ENCODE measurements at regions not wholly inside any gene's neighbourhood (a gene's known extent, or its start where the extent isn't known, plus 50 kb on each side); places are given as distances from the start of the nearest gene placed in this dataset.

DNA sequence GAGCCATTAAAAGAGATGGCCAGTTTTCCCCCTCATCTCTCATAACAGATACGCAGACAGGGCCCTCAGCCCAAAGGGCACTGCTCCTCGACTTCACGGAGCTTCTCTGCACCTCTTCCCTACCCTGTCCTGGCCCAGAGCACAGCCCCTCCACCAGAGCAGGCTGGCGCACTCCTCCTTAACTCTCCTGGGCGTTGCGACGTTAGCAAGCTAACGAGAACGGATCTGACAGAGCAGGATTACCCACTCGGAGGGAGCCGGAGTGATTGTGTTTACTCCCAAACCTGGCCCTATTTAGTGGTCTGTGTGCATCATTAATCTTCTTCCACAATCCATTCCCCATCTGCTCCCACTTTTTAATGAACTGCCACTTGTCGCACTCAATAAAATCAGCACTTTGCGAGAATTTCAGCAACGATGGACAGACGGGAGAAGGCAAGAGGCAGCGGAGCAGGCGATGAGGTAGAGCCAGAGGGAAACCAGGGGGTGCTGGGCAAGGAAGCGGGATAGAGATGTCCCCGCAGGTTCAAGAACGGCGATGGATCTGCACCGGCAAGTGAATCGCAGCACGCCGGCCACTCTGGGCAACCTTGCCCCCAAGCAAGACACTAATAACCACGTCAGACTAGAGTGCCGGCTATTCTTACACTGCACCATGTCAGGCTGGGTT is 159.4 kb downstream of the BUD13 start:
- Mint-ChIP-seq H3K4me3 (no peak overlapping the region), H3K4me1 (ENCODE audit: low read depth) (no peaks in the 10 kb centered on the region), H3K36me3 (ENCODE audit: low read depth) (no peaks in the 10 kb centered on the region), H3K27ac (no peak overlapping the region), H3K27me3 (no peaks in the 10 kb centered on the region), H3K9me3 (no peaks in the 10 kb centered on the region)
- intact Hi-C loops (cut with micrococcal nuclease): no loop called here

GRCh38 chr11:116611998-116612620 is 160.7 kb downstream of the BUD13 start:
- Mint-ChIP-seq H3K4me3 (no peak overlapping the region), H3K27ac (no peak overlapping the region), H3K4me1 (ENCODE audit: low read depth) (no peaks in the 10 kb centered on the region), H3K36me3 (ENCODE audit: low read depth) (no peaks in the 10 kb centered on the region), H3K9me3 (no peaks in the 10 kb centered on the region), H3K27me3 (no peaks in the 10 kb centered on the region)
- intact Hi-C loops (cut with micrococcal nuclease): no loop called here

- H3K4me3 Mint-ChIP-seq: no peak overlapping the region
- no peaks in the 10 kb centered on the region for H3K36me3 Mint-ChIP-seq (ENCODE audit: low read depth)
- no peaks in the 10 kb centered on the region for H3K27me3 Mint-ChIP-seq
- intact Hi-C loops (cut with micrococcal nuclease): no loop called here
- no peaks in the 10 kb centered on the region for H3K9me3 Mint-ChIP-seq
- H3K4me1 Mint-ChIP-seq (ENCODE audit: low read depth): no peaks in the 10 kb centered on the region
- H3K27ac Mint-ChIP-seq: no peak overlapping the region
Measured at GRCh38 chr11:116610190-116610589, 162.6 kb downstream of the BUD13 start.

DNA sequence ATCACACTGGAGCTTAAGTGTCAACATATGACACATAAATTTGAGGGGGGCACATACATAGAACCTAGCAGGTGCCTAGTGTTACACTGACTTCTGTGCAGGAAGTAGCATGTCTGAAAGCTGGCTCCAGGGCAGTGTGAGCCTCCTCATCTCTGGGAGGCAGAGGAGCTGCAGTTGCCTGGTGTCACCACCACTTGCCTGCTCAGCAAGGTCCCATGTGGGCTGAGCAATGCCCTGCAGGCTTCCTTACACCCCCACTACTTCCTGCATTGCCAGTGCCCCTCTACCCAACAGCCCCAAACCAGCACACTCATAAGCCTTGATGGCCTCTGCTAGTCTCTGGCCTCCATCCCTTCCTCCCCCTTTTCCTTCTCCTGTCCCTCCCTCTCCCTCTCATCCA is 165.8 kb downstream of the BUD13 start:
- H3K4me3 Mint-ChIP-seq: no peak overlapping the region
- no peaks in the 10 kb centered on the region for H3K4me1 Mint-ChIP-seq (ENCODE audit: low read depth)
- no peaks in the 10 kb centered on the region for H3K27me3 Mint-ChIP-seq
- no peak overlapping the region for H3K27ac Mint-ChIP-seq
- intact Hi-C loops (cut with micrococcal nuclease): no loop called here
- H3K9me3 Mint-ChIP-seq: no peaks in the 10 kb centered on the region
- H3K36me3 Mint-ChIP-seq (ENCODE audit: low read depth): no peaks in the 10 kb centered on the region

GRCh38 chr11:116605543-116606459 is 167.0 kb downstream of the BUD13 start:
- Mint-ChIP-seq H3K4me3 (no peak overlapping the region), H3K36me3 (ENCODE audit: low read depth) (no peaks in the 10 kb centered on the region), H3K4me1 (ENCODE audit: low read depth) (no peaks in the 10 kb centered on the region), H3K27me3 (no peaks in the 10 kb centered on the region), H3K27ac (no peak overlapping the region), H3K9me3 (no peaks in the 10 kb centered on the region)
- intact Hi-C loops (cut with micrococcal nuclease): no loop called here

GRCh38 chr11:116603728-116604323 is 169.0 kb downstream of the BUD13 start:
- no peak overlapping the region for H3K4me3 Mint-ChIP-seq

DNA sequence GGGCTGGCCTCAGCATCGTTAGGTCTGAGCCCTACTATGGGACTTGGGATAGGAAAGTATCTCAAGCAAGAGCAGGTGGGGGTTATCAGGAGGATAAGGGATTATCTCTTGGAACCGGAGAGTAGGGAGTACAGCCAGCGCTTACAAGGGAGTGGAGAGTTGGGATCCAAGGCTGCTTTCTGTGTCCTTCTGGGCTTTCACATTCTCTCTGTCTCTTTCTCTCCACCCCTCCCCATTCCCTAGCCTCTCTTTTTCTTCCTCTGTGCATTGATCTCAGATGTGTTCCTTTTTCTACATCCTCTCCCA is 170.2 kb downstream of the BUD13 start:
- intact Hi-C loops (cut with micrococcal nuclease): no loop called here
- H3K36me3 Mint-ChIP-seq (ENCODE audit: low read depth): no peaks in the 10 kb centered on the region
- no peaks in the 10 kb centered on the region for H3K4me1 Mint-ChIP-seq (ENCODE audit: low read depth)
- H3K27ac Mint-ChIP-seq: no peak overlapping the region
- no peak overlapping the region for H3K4me3 Mint-ChIP-seq
- H3K27me3 Mint-ChIP-seq: no peaks in the 10 kb centered on the region
- H3K9me3 Mint-ChIP-seq: no peaks in the 10 kb centered on the region

More at GRCh38 chr11:116603728-116604323, 169.0 kb downstream of the BUD13 start:
- H3K36me3 Mint-ChIP-seq (ENCODE audit: low read depth): no peaks in the 10 kb centered on the region
- intact Hi-C loops (cut with micrococcal nuclease): no loop called here
- H3K4me1 Mint-ChIP-seq (ENCODE audit: low read depth): no peaks in the 10 kb centered on the region
- no peak overlapping the region for H3K27ac Mint-ChIP-seq
- no peaks in the 10 kb centered on the region for H3K27me3 Mint-ChIP-seq
- H3K9me3 Mint-ChIP-seq: no peaks in the 10 kb centered on the region

DNA sequence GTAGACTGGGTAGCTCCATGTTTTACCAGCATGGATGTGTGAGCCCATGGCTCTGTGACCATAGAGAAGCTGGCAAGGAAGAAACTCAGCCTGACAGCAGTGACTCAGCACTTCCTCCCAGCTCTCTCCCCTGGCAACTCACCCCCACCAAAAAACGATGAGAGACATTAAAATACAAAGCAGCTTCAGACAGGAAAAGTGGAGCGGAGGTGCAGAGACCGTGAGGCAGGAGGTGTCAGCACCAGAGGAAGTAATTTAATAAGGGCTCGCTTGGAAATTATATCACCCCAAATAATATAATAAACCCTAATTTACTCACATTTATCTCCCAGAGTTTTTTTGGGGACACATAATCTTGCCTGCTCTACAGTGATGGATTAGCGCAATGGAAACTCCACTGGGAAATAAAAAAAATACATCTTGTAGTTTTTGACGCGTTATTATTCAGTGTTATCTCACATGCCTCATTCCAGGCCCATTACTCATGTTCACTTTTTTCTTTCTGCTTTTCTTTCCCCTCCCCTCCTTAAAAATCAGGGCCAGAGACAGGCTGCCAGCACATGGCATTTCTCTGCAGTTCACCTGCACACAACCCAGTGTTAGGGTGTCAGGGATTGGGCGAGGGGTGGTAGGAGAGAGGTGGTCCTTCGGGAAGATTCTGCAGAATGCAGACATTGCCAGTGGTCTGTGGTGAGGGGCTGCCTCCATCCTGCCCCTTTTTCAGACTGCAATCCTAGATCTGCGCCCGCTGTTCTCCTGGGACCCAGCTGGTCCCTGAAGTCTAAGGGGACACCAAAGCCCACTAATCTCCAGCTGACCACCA is 170.8 kb downstream of the BUD13 start:
- no peaks in the 10 kb centered on the region for H3K9me3 Mint-ChIP-seq

DNA sequence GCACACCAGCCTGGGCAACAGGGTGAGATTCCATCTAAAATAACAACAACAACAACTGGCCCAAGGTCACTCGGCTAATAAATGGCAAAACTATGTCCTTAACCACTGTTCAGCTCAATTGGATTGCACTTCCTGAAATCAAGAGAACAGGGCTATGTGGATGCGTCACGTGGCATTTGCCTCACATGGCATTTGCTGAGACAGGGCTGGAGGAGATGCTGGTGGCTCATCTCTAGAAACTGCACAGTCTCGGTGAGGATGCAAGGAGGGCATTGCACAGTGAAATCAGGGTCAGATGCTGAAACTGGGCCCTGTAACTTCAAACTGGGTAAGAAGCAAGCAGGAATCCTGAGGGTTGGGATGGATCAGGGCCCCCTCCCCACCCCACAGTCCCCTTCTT is 171.9 kb downstream of the BUD13 start:
- Mint-ChIP-seq H3K4me1 (ENCODE audit: low read depth) (no peaks in the 10 kb centered on the region), H3K9me3 (no peaks in the 10 kb centered on the region), H3K36me3 (ENCODE audit: low read depth) (no peaks in the 10 kb centered on the region), H3K4me3 (no peak overlapping the region), H3K27ac (no peak overlapping the region), H3K27me3 (no peaks in the 10 kb centered on the region)
- intact Hi-C loops (cut with micrococcal nuclease): no loop called here

More for the DNA sequence above, 170.8 kb downstream of the BUD13 start:
- Mint-ChIP-seq H3K27ac (no peak overlapping the region), H3K36me3 (ENCODE audit: low read depth) (no peaks in the 10 kb centered on the region), H3K27me3 (no peaks in the 10 kb centered on the region), H3K4me1 (ENCODE audit: low read depth) (no peaks in the 10 kb centered on the region), H3K4me3 (no peak overlapping the region)
- intact Hi-C loops (cut with micrococcal nuclease): no loop called here

DNA sequence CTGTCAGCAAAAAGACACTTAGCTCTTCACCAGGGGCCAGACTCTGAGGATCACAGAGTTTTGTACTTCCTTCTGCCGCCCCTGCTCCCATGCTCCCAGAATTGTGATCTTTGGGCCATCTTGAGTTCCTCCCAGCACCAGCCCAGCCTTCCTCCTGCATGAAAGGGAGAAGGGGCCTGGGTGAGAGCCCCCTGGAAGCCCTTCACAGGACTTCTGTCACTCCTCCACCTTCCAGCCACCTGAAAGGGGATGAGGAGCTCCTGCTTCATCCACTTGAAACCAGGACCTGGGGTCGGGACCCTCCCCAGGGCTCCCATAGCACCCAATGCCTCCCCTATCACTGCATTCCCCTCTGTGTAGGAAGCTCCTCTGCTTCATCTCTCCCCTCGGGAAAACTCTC is 174.2 kb downstream of the BUD13 start:
- no peaks in the 10 kb centered on the region for H3K36me3 Mint-ChIP-seq (ENCODE audit: low read depth)
- no peak overlapping the region for H3K27ac Mint-ChIP-seq
- H3K9me3 Mint-ChIP-seq: no peaks in the 10 kb centered on the region
- intact Hi-C loops (cut with micrococcal nuclease): no loop called here
- no peaks in the 10 kb centered on the region for H3K27me3 Mint-ChIP-seq
- H3K4me3 Mint-ChIP-seq: no peak overlapping the region
- H3K4me1 Mint-ChIP-seq (ENCODE audit: low read depth): no peaks in the 10 kb centered on the region

DNA sequence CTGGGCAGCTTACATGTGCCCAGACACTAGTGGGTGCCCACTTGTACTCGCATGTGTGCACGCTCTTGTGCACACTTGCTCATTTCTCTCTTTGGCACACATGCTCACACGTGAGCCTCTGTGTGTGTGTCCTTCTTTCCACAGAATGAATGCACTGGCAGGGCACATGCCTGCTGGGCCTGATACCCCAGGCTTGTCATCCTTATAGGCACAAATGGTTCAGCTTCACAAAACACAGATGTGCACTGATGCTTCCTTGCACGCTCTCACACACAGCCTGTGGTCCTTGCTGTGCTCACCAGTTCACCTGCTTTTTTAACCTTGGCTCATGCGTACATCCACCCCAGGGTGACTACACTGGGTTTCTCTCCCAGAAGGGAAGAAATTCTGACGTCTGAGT is 174.8 kb downstream of the BUD13 start:
- H3K4me3 Mint-ChIP-seq: no peak overlapping the region
- no peaks in the 10 kb centered on the region for H3K36me3 Mint-ChIP-seq (ENCODE audit: low read depth)
- intact Hi-C loops (cut with micrococcal nuclease): no loop called here
- no peaks in the 10 kb centered on the region for H3K9me3 Mint-ChIP-seq
- H3K27ac Mint-ChIP-seq: no peak overlapping the region
- H3K27me3 Mint-ChIP-seq: no peaks in the 10 kb centered on the region
- no peaks in the 10 kb centered on the region for H3K4me1 Mint-ChIP-seq (ENCODE audit: low read depth)

DNA sequence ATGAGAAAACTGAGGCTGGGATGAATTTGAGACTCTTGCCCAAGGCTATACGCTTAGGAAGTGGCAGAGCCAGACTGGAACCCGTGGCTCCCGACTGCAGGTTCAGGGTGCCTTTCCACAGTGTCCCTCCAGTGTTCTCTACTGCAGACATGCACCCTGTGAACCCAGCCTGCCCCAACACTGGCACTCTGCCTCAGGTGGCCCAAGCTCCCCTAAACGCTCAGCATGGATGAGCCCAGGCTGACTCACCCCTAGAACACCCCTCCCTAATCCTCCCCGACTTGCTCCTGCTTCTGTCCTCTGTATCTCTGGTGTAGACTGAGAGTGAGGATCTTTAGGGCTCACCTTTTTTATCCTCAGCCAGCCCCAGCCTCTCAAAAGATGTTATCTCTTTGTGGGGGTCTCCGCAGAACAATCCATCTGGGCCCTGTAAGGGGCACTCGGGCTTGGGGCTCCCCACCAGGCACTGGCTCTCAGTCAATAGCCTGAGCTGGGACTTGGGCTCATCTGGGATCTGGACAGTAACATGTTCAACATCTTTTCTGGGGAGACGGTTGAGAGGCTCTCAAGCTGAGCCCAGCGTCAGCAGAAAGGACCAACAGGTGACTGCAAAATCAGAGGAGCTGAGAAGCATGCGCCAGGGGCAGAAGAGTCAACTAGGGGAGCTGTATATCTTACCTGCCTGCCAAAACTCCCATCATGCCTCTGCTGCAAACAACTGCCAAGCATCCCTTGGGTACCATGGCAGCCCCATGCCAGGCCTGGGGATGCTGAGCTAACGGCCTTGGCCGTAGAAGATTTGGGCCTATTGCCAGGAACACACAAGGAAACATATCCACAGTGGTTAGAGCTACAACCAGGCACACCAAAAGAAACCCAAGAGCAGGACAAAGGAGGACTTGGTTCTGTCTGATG is 176.2 kb downstream of the BUD13 start:
- H3K4me1 Mint-ChIP-seq (ENCODE audit: low read depth): no peaks in the 10 kb centered on the region
- H3K36me3 Mint-ChIP-seq (ENCODE audit: low read depth): no peaks in the 10 kb centered on the region
- H3K27me3 Mint-ChIP-seq: peaks cover 2% of the 10 kb centered on the region
- no peaks in the 10 kb centered on the region for H3K9me3 Mint-ChIP-seq
- intact Hi-C loops (cut with micrococcal nuclease): no loop called here
- no peak overlapping the region for H3K27ac Mint-ChIP-seq
- no peak overlapping the region for H3K4me3 Mint-ChIP-seq
